DMS114 treated with DMSO at 0.1 percent for 48 hours (cell line): ENCODE measurements at regions not wholly inside any gene's neighbourhood (a gene's known extent, or its start where the extent isn't known, plus 50 kb on each side); places are given as distances from the start of the nearest gene placed in this dataset.

Experiments used
- DNase-seq: peaks from one replicate; lab custom pipeline; 2025; ENCODE audit not compliant: unreplicated experiment; lab: John Stamatoyannopoulos, UW

DNA sequence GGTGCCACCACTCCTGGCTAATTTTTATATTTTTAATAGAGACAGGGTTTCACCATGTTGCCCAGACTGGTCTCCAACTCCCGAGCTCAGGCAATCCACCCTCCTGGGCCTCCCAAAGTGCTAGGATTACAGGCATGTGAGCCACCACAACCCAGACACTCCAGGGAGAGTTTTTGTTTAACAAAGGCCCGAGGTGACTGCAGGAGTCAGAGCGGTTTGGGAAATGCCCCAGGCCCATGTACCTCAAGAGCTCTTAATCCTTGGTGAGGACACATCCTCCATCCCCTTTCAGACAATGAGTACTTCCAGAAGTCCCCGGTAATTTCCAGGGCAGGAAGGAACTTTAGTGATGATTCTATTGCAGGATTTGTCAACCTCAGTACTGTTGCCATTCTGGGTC is 176.0 kb downstream of the ESRRB start:
- DNase-seq, result no peak

GRCh38 chr14:76564471-76565422 is 188.8 kb downstream of the ESRRB start:
- DNase-seq, result no peak

- DNase-seq, result no peak
Observed at GRCh38 chr14:76566439-76566838, 190.5 kb downstream of the ESRRB start.

DNA sequence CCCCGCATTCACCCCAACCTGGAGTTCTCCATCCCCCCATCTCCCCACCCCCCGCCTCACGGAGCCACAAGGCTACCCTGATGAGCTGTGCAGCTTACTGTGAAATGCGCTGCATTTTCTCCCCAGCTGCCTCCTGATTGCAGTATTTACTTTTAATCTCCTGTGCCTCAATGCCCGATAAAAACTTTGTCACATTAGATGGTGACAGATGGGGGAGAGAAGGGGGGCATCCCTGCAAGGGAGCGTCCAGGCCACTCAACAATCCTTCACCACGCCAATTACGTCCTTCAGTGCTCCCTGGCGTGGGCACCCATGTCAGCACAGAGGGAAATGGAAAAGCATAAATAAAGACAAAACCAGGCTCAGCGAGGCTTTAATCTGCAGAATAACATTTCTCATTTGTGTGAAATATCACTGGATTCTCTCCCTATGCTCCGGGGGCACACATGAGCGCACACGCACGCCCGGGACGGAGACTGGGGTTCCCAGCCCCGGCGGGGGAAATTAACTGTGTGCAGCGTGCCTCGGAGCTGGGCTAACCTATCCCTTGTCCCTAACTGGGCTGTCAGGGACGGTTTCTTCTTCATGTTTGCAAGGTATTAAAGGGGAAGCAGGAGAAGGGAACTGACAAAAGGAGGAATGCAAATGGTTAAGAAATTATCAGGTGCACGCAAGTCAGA is 186.7 kb upstream of the VASH1 start:
- DNase-seq, result no peak

DNA sequence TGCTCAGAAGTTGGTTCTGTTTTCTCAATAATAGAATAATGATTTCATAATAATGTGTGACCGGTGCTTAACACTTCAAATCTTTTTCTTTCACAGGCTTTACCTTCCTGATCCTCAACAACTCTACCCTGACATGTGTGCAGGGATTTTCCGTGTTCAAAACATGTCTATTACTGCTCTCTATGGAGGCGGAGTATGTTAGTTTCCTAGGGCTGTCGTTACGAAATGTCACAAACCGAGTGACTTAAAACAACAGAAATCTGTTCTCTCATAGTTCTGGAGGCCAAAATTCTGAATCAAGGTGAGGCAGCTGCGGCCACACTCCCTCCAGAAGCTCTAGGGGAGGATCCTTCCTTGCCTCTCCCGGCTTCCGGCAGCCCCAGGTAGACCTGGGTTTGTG is 186.2 kb upstream of the VASH1 start:
- DNase-seq, result no peak

DNA sequence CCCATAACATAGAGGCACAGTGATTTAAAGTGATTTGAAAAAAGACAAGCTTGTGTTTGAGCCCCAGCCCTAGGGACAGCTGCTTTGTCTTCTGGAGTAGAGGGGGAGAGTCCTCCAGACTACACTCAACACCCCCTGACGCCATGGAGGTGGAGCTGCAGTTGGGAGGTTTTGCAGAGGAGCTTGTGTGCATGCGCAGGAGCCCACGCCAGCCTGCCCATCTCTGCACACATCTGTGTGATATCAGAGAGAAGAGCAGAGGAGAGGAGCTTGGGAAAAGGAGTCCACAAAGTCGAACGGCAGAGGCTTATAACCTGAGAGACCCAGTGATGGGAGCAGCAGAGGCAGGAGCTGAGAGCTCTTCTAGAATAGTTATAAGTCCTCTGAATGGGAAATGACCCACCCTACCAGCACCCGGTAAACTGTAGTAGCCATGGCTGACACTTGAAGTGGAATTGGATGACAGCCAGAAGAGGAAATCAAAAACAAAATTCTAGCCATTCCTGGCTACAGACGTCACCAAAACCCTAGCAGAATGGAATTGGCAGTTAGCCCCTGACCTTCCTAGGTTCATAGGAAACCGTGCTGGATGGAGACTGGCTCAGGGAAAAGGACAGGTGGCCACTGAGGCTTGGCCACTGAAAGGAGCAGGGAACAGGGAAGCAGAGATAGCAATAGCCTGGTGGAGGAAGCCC is 185.1 kb upstream of the VASH1 start:
- no peak for DNase-seq

DNA sequence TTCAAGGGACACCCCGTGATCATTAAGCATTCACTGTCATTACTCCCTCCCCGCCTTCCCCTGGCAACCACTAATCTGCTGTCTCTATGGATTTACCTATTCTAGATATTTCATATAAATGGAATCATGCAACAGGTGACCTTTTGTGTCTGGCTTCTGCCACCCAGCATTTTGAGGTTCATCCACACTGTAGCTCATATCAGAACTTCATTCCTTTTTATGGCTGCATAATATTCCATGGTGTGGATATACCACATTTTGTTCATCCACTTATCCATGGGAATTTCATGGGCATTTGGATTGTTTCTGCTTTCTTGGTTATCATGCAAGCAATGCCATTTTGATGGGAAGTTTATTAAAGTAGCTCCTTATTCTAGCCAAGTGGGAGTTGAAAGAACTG is 184.2 kb upstream of the VASH1 start:
- DNase-seq, result no peak

DNA sequence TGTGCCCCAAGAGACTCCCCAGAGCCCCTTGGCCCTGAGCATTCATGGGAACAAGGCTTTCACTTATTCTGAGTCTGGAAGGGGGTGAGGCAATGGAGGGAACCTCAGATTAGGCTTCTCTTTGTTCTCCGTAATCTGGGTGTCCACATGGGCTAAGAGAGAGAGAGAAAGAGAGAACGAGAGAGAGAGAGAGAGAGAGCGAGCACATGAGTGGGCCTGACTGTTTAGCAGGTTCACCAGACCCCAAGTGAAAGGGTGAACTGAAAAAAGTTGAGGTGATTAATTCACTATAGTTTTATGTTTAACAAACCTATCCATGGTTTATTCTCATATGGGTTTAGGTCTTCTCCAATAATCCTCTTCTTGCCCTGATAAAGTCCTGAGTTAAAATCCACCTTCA is 183.4 kb upstream of the VASH1 start:
- no peak for DNase-seq

GRCh38 chr14:76580399-76580798 is 180.9 kb upstream of the VASH1 start:
- DNase-seq, result no peak

GRCh38 chr14:76580967-76581366 is 180.3 kb upstream of the VASH1 start:
- no peak for DNase-seq

DNA sequence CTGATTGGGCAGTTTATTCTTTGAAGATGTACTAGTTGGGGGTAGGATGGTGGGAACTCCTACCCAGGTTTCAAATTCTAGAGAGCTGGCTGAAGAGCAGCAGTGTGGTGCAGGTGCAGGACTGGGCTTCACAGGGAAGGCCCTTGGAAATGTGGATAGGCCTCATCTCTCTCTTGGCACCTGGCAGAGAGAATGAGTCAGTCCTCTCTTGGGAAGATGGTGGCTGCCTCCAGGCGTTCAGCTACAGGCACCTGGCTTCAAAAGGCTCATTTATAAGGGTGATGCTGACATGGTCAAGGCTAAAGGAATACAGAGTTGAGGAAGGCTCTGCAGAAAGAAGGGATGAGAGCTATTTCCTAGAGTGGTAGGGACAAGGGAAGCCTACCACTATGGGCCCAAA is 179.7 kb upstream of the VASH1 start:
- DNase-seq, result no peak

DNA sequence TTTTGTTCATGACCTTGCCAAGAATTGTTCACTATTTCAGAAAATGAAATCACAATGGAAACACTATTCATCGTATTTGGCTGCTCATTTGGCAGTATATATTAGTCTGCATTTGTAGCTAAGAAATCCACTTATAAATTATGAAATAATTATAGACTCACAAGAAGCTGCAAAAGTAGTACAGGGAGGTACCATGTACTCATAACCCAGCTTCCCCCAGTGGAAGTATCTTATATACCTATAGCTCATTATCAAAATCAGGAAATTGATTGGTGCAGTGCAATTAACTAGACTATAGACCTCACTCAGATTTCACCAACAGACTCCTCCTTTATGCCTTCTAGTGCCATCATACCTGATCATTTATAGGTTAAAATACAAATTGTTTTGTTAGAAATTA is 178.8 kb upstream of the VASH1 start:
- no peak for DNase-seq

GRCh38 chr14:76583174-76583573 is 178.1 kb upstream of the VASH1 start:
- no peak for DNase-seq

- no peak for DNase-seq
Observed at GRCh38 chr14:76583805-76584204, 177.5 kb upstream of the VASH1 start.

GRCh38 chr14:76584271-76584702 is 177.0 kb upstream of the VASH1 start:
- no peak for DNase-seq

GRCh38 chr14:76585616-76586015 is 175.7 kb upstream of the VASH1 start:
- no peak for DNase-seq

DNA sequence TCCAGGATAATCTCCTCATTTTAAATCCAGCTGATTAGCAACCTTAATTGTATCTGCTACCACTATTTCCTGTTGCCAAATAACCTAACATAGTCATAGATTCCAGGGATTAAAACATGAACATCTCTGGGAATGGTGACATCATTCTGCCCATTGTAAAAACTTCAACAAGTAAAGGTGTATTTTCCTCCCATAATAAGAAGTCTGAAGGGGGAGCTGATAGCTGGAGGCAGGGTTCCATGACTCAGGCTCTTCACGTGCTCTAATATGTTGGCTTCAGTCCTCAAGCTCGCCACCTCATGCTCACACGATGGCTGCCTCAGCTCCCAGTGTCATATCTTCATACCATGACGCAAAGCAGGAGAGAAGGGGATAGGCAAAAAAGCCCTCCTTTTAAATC is 172.0 kb upstream of the VASH1 start:
- no peak for DNase-seq

- DNase-seq, result no peak
Observed at GRCh38 chr14:76591266-76591665, 170.0 kb upstream of the VASH1 start.

GRCh38 chr14:76595266-76595665 is 166.0 kb upstream of the VASH1 start:
- DNase-seq, result no peak

- DNase-seq, result no peak
Observed at GRCh38 chr14:76597387-76597786, 163.9 kb upstream of the VASH1 start.

- no peak for DNase-seq
Observed at GRCh38 chr14:76599141-76599540, 162.1 kb upstream of the VASH1 start.
